ENCODE measurements at regions not wholly inside any gene's neighbourhood (a gene's known extent, or its start where the extent isn't known, plus 50 kb on each side); places are given as distances from the start of the nearest gene placed in this dataset.

DNA sequence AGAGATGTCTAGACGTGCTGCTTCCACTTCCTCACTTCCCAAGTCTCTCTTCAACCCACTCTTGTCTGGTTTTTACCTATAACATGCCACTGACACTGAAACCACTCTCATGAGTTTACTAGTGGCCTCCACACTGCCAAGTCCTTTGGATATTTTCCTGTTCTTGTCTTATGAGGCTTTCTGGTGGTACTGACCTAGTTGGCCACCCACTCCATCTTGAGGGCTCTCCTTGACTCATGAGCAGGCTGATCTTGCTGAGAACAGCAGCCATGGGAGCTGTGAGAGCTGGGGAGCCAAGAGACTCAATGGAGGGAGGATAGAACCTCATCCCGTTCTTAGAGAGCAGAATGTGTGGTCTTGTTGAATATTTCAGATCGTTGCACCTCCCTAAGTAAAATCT lies 283.4 kb upstream of the PRDM1 start:
- no peak for TF ChIP-seq POLR2A (IDR thresholded peaks at IDR 0.05)
- TF ChIP-seq, protein P1, sequence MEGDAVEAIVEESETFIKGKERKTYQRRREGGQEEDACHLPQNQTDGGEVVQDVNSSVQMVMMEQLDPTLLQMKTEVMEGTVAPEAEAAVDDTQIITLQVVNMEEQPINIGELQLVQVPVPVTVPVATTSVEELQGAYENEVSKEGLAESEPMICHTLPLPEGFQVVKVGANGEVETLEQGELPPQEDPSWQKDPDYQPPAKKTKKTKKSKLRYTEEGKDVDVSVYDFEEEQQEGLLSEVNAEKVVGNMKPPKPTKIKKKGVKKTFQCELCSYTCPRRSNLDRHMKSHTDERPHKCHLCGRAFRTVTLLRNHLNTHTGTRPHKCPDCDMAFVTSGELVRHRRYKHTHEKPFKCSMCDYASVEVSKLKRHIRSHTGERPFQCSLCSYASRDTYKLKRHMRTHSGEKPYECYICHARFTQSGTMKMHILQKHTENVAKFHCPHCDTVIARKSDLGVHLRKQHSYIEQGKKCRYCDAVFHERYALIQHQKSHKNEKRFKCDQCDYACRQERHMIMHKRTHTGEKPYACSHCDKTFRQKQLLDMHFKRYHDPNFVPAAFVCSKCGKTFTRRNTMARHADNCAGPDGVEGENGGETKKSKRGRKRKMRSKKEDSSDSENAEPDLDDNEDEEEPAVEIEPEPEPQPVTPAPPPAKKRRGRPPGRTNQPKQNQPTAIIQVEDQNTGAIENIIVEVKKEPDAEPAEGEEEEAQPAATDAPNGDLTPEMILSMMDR (IDR thresholded peaks at IDR 0.05): no peak

All from transverse colon (tissue), 3 donors.